ENCODE measurements at regions not wholly inside any gene's neighbourhood (a gene's known extent, or its start where the extent isn't known, plus 50 kb on each side); places are given as distances from the start of the nearest gene placed in this dataset.
"Not testable (repeated sequence)": the region's sequence is repeated elsewhere in the genome, so short reads cannot be mapped to it uniquely, and the experiment has no call there.

DNA sequence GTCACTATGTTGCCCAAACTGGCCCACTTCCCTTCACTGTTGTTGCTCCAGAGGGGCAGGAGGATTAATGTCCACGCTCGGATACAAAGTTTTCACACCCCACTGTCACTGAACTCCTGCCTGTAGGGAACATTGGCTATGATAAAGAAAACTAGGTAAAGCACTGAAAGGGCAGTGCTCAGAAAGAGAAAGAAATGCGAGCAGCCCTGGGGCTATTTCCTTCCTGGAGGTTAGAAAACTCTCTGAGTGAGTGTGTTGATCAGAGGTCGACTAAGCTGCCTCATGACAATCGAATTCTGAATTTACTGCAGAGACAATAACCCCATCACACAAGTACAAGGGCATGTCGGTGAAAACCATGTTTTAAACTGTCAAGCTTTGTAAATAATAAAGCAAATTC is 227.2 kb upstream of the PITRM1 start:
- DNase-seq = no peak

DNA sequence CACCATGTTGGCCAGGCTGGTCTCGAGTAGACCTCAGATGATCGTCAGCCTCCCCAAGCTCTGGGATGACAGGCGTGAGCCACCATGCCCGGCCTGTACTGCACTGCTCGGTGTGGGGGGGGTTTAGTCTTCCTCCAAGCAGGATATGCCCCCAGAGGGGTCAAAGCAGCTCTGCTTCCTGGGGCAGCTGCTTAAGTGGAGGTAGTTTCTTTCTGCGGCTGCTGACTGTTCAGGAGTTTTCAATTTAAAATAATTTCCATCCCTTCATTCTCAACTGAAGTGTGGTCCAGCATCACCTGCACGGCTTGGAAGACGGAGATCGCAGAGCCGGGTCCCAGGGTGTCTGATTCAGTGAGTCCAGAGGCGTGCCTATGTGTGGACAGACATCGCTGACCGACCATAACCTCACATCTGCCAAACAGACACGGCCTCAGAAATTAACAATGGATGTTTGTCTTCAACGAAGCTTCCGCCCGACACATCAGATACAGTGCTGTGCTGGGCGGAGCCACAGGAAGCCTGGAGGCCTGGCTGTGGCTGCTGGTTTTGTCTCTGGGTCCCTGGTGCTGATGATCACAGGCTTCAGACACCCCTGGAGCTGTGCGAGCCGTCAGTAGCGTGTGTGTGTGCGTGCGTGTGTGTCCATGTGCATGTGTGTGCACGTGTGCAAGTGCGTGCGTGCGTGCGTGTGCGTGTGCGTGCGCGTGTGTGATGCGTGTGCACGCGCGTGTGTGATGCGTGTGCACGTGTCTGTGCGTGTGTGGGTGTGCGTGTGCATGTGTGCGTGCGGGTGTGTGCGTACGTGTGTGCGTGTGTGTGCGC is 226.5 kb upstream of the PITRM1 start:
- DNase-seq = no peak

DNA sequence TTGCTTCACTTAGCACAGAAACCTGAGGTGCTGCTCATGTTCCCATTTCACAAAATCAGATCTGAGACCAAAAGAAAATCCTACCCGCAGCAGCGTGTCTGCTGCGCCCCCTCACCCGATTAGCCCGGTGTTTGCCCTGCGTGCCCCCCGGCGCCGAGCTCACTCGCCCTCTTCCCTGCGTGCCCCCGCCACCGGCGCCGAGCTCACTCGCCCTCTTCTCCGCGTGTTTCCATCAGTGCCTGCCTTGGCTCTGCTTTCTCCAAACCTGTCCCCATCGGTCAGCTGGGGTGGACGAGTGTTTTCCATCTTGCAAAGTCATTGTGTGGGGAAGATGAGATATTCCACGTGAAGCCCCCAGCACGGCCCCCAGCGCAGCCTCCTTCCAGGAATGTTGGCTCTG is 225.3 kb upstream of the PITRM1 start:
- DNase-seq = no peak

DNA sequence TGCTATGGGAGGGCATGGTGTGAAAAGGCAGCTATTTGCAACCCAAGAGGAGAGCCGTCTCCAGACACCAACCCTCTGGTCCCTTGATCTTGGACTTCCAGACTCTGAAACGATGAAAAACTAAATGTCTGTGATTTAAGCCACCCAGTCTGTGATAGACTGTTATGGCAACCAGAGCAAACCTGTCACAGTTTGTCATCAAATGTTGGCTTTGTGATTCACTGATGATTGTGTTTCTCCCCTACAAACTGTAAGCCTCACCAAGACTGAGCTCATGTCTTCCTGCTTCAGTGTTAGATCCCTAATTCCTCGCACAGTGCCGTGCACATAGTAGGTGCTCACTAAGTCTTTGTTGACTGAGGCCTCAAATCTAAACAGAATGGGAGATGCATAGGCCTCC is 224.6 kb upstream of the PITRM1 start:
- DNase-seq = no peak

DNA sequence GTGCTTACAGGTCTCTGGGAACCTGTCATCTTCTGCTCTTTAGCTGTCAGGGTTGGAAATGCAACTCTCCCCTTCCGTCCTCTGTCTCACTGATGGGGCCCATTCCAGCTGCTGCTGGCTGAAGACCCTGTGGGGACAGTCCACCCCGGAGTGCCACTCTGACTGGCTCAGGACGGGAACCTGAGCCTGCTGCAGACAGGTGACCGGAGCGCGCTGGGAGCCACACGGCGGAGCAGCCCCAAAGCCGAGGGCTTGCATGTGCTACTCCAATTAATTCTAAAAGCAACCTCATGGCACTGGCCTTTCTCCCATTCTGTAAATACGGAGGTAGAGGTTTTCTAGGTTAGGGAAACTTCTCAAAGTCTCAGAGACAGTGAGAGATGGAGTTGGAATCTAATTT is 223.5 kb upstream of the PITRM1 start:
- no peak for DNase-seq

DNA sequence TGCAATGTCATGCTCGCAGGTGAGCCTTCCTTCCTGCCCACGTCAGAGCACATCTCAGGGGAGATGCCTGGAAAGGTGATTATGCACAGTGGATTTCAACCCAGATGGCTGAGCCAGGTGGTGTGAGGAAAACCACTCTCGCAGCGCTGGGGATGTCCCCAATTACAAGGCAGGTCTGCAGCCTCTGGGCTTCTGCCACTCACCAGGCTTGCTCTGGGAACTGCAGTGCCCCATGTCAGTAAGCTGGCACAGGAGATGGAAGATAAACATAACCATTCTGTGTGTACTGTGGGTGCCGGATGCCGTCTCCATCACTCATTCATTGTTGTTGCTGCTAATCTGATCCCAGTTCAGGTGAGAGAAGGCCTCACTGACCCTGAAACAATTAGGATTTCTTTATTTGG is 222.9 kb upstream of the PITRM1 start:
- DNase-seq = no peak

DNA sequence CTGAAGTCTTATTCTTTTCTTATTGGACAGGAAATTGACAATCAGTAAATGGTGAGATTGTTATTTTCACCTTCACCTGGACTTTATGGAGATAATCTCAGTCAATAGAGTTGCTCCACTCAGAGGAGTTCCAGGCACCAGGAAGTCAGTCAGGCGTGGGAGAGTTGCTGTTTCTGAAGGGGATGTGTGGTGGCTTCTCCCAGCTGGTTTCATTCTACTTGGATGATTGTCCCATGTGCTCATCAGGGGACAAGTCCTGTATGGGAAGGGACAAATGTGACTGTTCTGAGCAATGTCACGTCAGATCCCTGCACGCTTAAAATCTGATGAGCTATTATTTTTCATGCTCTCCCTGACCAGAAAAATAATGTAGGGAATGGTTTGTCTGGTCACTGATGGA is 222.5 kb upstream of the PITRM1 start:
- no peak for DNase-seq

DNA sequence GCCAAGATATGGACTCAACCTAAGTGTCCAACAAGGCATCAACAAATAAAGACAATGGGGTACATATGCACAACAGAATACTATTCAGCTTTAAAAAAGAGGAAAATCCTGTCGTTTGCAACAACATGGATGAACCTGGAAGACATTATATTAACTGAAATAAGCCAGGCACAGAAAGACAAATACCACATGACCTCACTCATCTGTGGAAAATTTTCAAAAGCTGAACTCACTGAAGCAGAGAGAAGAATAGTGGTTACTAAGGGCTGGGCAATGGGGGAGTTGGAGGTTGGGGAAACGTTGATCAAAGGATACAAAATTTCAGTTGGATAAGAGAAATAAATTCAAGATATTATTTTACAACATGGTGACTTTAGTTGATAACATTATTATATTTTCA is 221.4 kb upstream of the PITRM1 start:
- DNase-seq = no peak

DNA sequence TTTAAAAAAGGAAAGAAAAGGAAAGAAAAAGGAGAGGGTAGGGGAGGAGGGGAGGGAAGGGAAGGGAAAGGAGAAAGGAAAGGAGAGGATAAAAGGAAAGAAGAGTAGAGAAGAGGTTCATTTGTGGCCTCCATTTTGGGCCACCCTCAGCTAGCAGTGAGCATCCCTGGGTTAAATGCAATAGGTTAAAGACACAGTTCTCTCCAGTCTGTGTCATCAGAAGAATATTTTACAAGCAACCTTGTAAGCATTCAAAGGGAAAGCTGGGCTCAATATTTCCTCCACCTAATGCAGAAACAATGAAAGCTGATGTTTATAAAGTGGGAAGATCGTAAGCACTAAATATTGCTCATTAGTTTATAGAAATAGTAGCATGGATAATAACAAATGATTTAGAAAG is 219.1 kb upstream of the PITRM1 start:
- no peak for DNase-seq

DNA sequence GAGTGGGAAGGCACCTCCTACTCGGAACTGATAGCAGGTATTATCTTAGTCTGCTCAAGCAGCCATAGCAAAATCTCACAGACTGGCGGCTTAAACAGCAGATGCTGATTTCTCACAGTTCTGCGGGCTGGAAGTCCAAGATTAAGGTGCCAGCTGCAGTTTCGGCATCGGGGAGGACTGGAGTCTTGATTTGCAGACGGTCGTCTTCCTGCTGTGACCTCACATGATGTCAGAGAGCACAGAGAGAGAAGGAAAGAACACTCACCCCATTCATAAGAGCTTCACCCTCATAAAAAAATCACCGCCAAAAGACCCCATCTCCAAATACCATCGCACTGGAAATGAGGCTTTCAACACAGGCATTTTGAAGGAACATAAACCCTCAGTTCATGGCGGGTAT is 216.5 kb upstream of the PITRM1 start:
- DNase-seq = no peak

DNA sequence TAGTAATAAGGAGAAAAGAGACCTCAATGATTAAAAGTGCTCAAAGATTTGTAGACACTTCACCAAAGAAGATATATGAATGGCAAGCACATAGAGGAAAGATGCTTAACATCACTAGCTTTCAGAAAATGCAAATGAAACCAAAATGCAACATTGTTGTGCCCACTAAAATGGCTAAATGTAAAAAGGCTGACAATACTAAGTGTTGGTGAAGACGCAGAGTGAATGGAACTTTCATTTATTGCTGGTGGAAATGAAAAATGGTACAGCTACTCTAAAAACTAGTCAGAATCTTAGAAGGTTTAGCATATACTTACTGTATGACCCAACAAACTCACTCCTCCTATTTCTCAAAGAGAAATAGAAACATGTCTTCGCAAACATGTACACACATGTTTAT is 212.9 kb upstream of the PITRM1 start:
- no peak for DNase-seq

DNA sequence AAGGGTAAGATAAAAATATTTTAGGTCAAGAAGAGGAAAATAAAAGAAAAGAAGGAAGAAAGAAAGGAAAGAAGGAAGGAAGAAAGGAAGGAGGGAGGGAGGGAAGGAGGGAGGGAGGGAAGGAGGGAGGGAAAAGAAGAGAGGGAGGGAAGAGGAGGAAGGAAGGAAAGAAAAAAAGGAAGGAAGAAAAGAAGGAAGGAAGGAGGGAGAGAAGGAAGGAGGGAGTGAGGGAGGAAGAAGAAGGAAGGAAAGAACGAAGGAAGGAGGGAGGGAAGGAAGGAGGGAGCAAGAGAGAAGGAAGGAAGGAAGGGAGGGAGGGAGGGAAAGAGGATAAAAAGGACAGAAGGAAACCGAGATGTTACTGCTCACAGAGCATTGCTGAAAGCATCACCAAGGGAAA is 209.5 kb upstream of the PITRM1 start:
- no peak for DNase-seq

DNA sequence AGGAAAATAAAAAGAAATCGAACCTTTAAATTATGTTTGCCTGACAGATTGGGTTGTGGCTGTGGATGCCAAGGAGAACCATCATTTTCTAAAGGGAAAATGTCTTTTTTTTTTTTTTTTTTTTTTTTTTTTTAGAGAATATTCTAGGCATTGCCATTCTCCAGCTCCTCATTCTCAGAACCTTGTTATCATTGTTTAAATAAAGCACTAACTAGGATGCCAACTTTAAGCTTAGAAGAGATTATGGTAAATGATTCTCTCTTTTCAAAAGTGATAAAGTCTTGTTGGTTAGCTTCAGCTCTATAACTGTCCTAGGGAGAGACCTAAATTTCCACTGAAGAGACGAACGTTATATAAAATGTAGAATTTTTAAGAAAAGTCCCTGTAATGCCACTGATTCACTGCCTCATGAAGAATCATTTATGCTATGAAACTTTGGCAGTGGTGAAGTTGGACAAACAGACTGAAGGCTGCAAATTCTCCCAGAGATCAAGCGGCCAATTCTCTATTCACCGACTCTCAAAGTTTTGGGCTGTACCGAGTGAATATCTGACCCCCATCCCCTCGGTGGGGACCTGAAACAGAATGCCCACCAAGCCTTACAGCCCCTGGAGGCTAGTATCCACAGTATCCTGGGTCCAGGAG is 207.9 kb upstream of the PITRM1 start:
- no peak for DNase-seq

DNA sequence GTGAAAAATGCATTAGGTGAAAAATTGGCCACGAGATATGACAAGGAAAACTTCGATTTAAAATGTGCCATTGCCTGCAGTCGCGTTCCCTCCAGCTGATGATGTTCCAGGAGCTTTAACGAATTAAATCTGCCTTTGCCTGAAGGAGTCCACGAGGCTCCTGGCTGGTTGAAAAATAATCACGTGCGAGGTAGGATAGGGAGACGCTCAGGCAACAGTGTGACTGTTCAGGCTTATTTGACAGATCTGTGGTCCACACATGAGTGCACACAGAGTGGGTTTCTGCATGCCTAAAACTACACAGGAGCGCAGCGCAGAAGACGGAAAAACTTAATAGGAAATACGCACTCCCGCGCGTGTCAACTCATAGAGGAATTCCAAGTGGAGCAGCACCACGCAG is 204.0 kb upstream of the PITRM1 start:
- no peak for DNase-seq

DNA sequence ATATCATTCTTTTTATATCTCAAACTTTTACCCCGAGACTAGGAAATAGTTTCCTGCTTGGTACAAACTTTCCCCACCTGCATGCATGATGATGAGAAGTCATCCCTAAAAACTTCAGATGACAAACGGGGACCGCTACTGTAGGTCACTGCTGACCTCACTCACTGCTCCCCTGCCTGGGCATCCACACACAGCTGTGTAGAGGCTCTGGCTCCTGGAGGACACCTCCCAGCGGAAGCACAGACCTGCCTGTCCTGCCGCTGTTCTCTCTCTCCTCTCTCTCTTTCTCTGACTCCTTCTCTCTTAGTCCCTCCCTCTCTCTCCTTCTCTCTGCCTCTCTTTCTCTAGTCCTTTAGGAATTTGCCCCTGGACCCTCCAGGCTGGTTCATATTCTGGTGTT is 202.9 kb upstream of the PITRM1 start:
- DNase-seq = no peak

DNA sequence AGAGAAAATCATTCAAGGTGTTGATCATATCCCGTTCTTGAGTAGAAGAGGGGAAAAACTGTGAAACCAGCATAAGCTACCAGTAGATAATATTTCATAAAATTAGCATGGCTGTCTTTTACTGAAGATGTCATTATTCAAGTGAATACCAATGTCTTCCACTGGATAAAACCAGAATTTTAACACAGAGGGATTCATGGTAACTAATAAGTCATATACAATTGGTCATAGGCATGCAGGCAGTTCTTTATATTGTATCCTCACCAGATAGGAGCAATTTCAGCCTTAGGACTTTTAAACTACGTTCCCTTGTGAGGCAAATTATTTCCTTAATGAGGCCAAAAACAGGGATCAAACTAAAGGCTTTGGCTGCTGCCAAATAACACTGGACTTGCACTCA is 202.3 kb upstream of the PITRM1 start:
- no peak for DNase-seq

DNA sequence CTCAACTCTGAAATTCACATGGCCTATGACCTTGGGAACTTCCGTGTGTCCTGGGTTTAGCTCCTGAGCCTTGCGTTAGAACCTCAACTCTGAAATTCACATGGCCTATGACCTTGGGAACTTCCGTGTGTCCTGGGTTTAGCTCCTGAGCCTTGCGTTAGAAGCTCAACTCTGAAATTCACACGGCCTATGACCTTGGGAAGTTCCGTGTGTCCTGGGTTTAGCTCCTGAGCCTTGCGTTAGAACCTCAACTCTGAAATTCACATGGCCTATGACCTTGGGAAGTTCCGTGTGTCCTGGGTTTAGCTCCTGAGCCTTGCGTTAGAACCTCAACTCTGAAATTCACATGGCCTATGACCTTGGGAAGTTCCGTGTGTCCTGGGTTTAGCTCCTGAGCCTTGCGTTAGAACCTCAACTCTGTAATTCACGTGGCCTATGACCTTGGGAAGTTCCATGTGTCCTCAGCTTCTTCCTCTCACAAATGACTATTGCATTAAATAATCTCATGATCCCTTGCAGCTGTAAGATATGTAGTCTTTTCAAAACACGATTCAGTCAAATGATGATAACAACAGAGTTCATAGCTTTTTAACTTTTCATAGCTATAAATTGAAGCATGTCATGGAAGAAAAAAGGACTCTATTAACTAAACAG is 200.9 kb upstream of the PITRM1 start:
- DNase-seq = not testable (repeated sequence)

DNA sequence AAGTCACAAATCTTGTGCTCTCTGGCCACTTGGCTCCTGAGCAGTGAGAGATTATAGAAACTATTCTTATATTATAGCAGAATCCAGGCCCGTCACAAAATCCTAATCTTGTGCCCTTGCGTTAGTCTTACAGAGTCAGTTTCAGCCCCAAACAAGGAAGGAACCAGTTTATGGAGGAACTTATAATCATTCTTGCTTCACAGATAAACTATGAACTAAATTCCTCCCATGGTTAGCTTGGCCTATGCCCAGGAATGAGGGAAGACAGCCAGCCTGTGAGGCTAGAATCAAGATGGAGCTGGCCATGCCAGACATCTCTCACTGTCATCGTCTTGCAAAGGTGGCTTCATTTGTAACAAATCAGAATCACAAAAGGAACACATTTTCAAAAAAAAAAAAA is 199.7 kb upstream of the PITRM1 start:
- no peak for DNase-seq

DNA sequence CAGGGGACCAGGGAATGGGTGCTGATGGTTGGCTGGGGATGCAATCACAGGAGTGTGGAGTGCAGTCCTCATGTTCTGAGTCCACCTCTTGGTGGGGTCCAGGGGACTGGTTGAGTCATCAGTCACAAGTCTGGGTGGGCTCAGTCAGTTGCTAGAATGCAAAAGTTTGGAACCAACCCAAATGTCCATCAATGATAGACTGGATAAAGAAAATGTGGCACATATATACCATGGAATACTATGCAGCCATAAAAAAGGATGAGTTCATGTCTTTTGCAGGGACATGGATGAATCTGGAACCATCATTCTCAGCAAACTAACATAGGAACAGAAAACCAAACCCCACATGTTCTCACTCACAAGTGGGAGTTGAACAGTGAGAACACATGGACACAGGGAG is 199.0 kb upstream of the PITRM1 start:
- not testable (repeated sequence) for DNase-seq

DNA sequence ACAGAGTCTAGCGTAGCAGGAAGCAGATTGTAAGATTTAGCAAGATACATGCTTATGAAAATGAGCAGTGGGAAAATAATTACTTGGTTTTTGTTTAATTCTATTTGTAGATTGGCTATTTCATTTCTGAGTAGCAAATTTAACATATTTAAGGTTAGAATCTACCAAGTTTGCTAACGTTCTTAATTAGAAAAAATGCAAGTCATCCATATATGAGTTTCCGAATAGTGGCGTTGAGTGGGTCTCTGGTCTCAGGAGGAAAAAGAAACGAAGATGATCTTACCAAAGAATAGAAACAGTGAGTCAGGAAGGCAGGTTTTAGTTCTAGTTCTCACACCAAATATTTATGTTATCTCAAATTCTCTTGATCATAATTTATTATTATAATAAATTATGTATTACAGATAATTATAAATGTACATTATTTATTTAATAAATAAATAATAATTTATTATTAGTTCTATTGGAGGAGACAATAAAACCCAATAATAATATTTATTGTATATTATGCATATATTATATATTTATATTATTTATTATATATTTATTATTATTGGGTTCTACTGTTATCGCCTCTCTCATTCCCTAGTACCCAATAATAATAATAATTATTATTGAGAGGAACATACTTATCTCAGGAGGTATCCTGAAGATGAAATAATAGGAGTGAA is 194.3 kb upstream of the PITRM1 start:
- DNase-seq = no peak

DNA sequence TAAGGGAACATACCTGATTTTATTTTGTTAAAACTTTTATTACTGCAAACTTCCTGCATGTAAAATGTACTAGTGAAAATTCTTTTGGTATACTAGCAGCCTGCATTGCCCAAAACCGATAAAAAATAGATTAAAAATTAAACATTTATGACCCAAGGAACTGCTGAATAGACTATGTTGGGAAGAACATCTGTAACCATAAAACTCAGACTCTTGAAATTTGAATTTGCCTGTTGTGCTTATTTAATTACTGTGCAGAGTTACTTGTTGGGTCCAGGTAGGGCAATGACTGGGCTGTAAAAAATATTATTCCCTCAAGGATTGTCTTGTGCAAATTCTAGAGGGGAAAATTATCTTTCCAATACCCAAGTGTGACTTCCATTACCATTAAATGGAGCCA is 193.5 kb upstream of the PITRM1 start:
- DNase-seq = no peak

DNA sequence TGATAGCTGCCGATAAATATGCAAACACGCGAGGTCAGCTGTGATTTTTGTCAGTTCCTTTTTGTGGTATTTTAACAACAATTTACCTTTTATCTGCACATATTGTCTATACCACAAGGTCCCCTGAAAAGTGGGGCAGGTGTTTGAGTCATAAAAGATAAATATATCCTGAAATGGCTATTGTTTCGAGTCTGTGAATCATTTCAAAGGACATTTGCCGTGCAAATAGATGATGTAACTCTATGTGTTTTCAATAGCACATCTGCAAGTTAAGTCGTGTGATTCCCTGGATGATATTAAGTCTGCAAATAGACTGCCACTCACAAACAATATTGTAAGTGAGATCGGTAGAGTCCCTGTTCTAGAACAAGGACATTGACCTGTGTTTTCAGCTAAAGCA is 193.0 kb upstream of the PITRM1 start:
- DNase-seq = no peak

DNA sequence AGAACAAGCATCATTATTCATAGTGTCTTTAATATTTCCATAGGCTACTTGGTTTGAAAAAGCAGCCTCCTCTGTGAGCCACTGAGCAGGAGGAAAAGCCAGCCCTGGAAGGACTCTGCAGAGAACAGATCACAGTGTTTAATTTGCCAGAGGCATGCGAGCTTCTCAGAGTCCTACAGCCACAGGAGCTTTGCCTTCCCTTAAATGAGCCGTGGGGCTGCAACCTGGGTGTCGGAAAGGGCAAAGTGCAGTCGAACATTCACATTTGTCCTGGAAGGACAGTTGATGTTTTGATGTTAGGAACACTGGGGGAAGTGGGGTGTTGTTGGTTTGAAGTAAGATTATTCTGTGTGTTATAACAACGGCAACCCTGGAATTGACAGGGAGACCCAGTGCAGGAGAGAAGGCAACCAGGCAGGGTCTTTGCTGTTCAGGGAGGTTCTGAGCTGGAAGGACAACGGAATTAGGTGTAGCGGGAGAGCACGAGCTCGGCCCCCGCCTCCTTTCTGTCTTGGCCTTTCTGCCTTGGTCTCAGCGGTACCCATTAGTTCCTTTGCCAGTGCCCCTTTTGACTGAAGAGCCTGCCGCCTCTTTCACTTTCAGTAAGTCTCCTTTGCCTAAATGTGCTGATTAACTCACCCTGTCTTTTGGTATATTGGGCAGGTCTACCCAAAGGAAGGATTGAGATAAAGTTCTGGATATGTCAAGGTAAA is 192.3 kb upstream of the PITRM1 start:
- no peak for DNase-seq
